Astrocyte (in vitro differentiated cells and primary cell): ENCODE measurements at regions not wholly inside any gene's neighbourhood (a gene's known extent, or its start where the extent isn't known, plus 50 kb on each side); places are given as distances from the start of the nearest gene placed in this dataset.

Source experiments
- DNase-seq: peaks from one replicate; pipeline ENCODE4 v3.0.0-alpha.2; 2010; ENCODE audit warnings: low read depth
- FAIRE-seq: peaks from 2 replicates; lab custom pipeline; 2011; peaks lifted over from hg19 to GRCh38; lab: Jason Lieb, UNC
- H2AFZ ChIP-seq: 2 replicates; pipeline ENCODE4 v1.6.0; 2012; ENCODE audit warnings: low read depth, low read length, inconsistent platforms
- H3K27ac ChIP-seq: 2 replicates; pipeline ENCODE4 v1.5.1; 2011; ENCODE audit warnings: low read depth, low read length, inconsistent platforms
- H3K27me3 ChIP-seq: 2 replicates; pipeline ENCODE4 v1.6.0; 2011; ENCODE audit warnings: low read length, inconsistent platforms; ENCODE audit not compliant: insufficient read depth
- H3K36me3 ChIP-seq: 2 replicates; pipeline ENCODE4 v1.5.1; 2011; ENCODE audit warnings: low read length, inconsistent platforms; ENCODE audit not compliant: insufficient read depth
- H3K4me1 ChIP-seq: 2 replicates; pipeline ENCODE4 v1.5.1; 2011; ENCODE audit warnings: low read length, inconsistent platforms; ENCODE audit not compliant: insufficient read depth
- H3K4me2 ChIP-seq: 2 replicates; pipeline ENCODE4 v1.6.0; 2012; ENCODE audit warnings: low read length, inconsistent platforms
- H3K4me3 ChIP-seq: 2 replicates; pipeline ENCODE4 v1.5.1; 2011; ENCODE audit warnings: low read depth, mild to moderate bottlenecking, low read length, inconsistent platforms; ENCODE audit not compliant: insufficient read depth
- H3K79me2 ChIP-seq: 2 replicates; pipeline ENCODE4 v1.6.0; 2012; ENCODE audit warnings: mild to moderate bottlenecking, low read length, inconsistent platforms; ENCODE audit not compliant: insufficient read depth
- H3K9ac ChIP-seq: 2 replicates; pipeline ENCODE4 v1.6.0; 2012; ENCODE audit warnings: mild to moderate bottlenecking, low read length, inconsistent platforms
- H3K9me3 ChIP-seq: 2 replicates; pipeline ENCODE4 v1.5.1; 2012; ENCODE audit warnings: low read depth, mild to moderate bottlenecking, low read length, inconsistent platforms; ENCODE audit not compliant: insufficient read depth
- H4K20me1 ChIP-seq: 2 replicates; pipeline ENCODE4 v1.6.0; 2012; ENCODE audit warnings: low read length, inconsistent platforms; ENCODE audit not compliant: insufficient read depth
- H3K27ac Mint-ChIP-seq: one replicate; pipeline ENCODE4 v1.8.0; 2021; ENCODE audit warnings: mild to moderate bottlenecking, mixed read lengths; ENCODE audit not compliant: unreplicated experiment
- H3K27me3 Mint-ChIP-seq: one replicate; pipeline ENCODE4 v1.8.0; 2021; ENCODE audit warnings: low read depth, mixed read lengths; ENCODE audit not compliant: unreplicated experiment
- H3K36me3 Mint-ChIP-seq: one replicate; pipeline ENCODE4 v1.8.0; 2021; ENCODE audit warnings: low read depth, mixed read lengths; ENCODE audit not compliant: unreplicated experiment
- H3K4me1 Mint-ChIP-seq: one replicate; pipeline ENCODE4 v1.8.0; 2021; ENCODE audit warnings: low read depth, mixed read lengths; ENCODE audit not compliant: unreplicated experiment
- H3K4me3 Mint-ChIP-seq: one replicate; pipeline ENCODE4 v1.8.0; 2021; ENCODE audit warnings: mild to moderate bottlenecking, moderate library complexity, mixed read lengths; ENCODE audit not compliant: unreplicated experiment
- H3K9me3 Mint-ChIP-seq: one replicate; pipeline ENCODE4 v1.8.0; 2021; ENCODE audit warnings: mild to moderate bottlenecking, mixed read lengths; ENCODE audit not compliant: unreplicated experiment
- CTCF ChIP-seq: IDR thresholded peaks from 2 replicates; pipeline ENCODE4 v1.5.1; 2011; ENCODE audit warnings: low read depth, mild to moderate bottlenecking, inconsistent platforms, low read length, moderate library complexity; ENCODE audit not compliant: insufficient read depth
- EZH2 ChIP-seq: IDR thresholded peaks from 2 replicates; pipeline ENCODE4 v1.6.1; 2012; ENCODE audit warnings: mild to moderate bottlenecking, low read length, inconsistent platforms; ENCODE audit not compliant: insufficient read depth

GRCh38 chr17:77428020-77428748 is 287.4 kb downstream of the SEC14L1 start:
- H3K4me1 ChIP-seq = peaks cover 83% of the 10 kb centered on the region
- peak overlapping the region; percentile 74 for H3K9ac ChIP-seq
- no peak for DNase-seq
- H3K4me2 ChIP-seq = peak overlapping the region; percentile 70
- no peak overlapping the region for H3K4me3 ChIP-seq
- H3K36me3 ChIP-seq = no peaks in the 10 kb centered on the region
- Mint-ChIP-seq H3K27me3 (no peaks in the 10 kb centered on the region), H3K4me3 (no peak overlapping the region), H3K4me1 (peaks cover 47% of the 10 kb centered on the region), H3K9me3 (no peaks in the 10 kb centered on the region), H3K36me3 (peaks cover 2% of the 10 kb centered on the region), H3K27ac (no peak overlapping the region)
- FAIRE-seq = no peak
- no peak overlapping the region for H2AFZ ChIP-seq
- H3K27ac ChIP-seq = peak overlapping the region; percentile 93
- no peaks in the 10 kb centered on the region for H3K9me3 ChIP-seq
- H3K79me2 ChIP-seq = peaks cover 87% of the 10 kb centered on the region
- no peaks in the 10 kb centered on the region for H3K27me3 ChIP-seq
- peaks cover 59% of the 10 kb centered on the region for H4K20me1 ChIP-seq
- TF ChIP-seq CTCF = no peak
- no peak for TF ChIP-seq EZH2

- no peaks in the 10 kb centered on the region for H3K36me3 ChIP-seq
- peaks cover 94% of the 10 kb centered on the region for H3K79me2 ChIP-seq
- peak overlapping the region; percentile 50 for H3K9ac ChIP-seq
- no peak for TF ChIP-seq CTCF
- no peak for TF ChIP-seq EZH2
- H4K20me1 ChIP-seq = peaks cover 64% of the 10 kb centered on the region
- H3K4me3 ChIP-seq = no peak overlapping the region
- DNase-seq (no peak), FAIRE-seq (no peak)
- no peaks in the 10 kb centered on the region for H3K9me3 ChIP-seq
- peak overlapping the region; percentile 73 for H3K4me2 ChIP-seq
- Mint-ChIP-seq H3K9me3 (no peaks in the 10 kb centered on the region), H3K27ac (no peak overlapping the region), H3K4me1 (peaks cover 42% of the 10 kb centered on the region), H3K4me3 (no peak overlapping the region), H3K36me3 (peaks cover 2% of the 10 kb centered on the region), H3K27me3 (no peaks in the 10 kb centered on the region)
- peaks cover 84% of the 10 kb centered on the region for H3K4me1 ChIP-seq
- H3K27me3 ChIP-seq = no peaks in the 10 kb centered on the region
- no peak overlapping the region for H3K27ac ChIP-seq
- no peak overlapping the region for H2AFZ ChIP-seq
Observed at GRCh38 chr17:77428749-77429368, 288.1 kb downstream of the SEC14L1 start.
